WI38 (cell line): ENCODE measurements at regions not wholly inside any gene's neighbourhood (a gene's known extent, or its start where the extent isn't known, plus 50 kb on each side); places are given as distances from the start of the nearest gene placed in this dataset.

Experiments
- H3K4me3 ChIP-seq: 2 replicates; pipeline ENCODE4 v1.5.1; 2011; ENCODE audit warnings: low read depth, mild to moderate bottlenecking, control low read depth, low read length
- CTCF ChIP-seq: IDR thresholded peaks from 2 replicates; pipeline ENCODE4 v1.5.1; 2012; ENCODE audit warnings: low read depth, mild to moderate bottlenecking, control low read depth, low read length

GRCh38 chr6:159460476-159460875, 232.6 kb downstream of the SOD2 start:
- TF ChIP-seq CTCF: no peak
- no peak overlapping the region for H3K4me3 ChIP-seq

- TF ChIP-seq CTCF: no peak
- no peak overlapping the region for H3K4me3 ChIP-seq
These were observed 236.7 kb downstream of the SOD2 start for GRCh38 chr6:159456349-159456748.

- no peak overlapping the region for H3K4me3 ChIP-seq
- no peak for TF ChIP-seq CTCF
These were observed 237.3 kb downstream of the SOD2 start for GRCh38 chr6:159455700-159456274.

GRCh38 chr6:159450815-159451465, 242.1 kb downstream of the SOD2 start:
- H3K4me3 ChIP-seq: no peak overlapping the region
- no peak for TF ChIP-seq CTCF

- no peak overlapping the region for H3K4me3 ChIP-seq
- TF ChIP-seq CTCF: no peak
These were observed 246.7 kb downstream of the SOD2 start for GRCh38 chr6:159446340-159446739.

- no peak overlapping the region for H3K4me3 ChIP-seq
- no peak for TF ChIP-seq CTCF
These were observed 247.7 kb downstream of the SOD2 start for GRCh38 chr6:159445351-159445750.

- H3K4me3 ChIP-seq: no peak overlapping the region
- no peak for TF ChIP-seq CTCF
These were observed 248.8 kb downstream of the SOD2 start for GRCh38 chr6:159444056-159444760.
